HepG2 (cell line): ENCODE measurements at regions not wholly inside any gene's neighbourhood (a gene's known extent, or its start where the extent isn't known, plus 50 kb on each side); places are given as distances from the start of the nearest gene placed in this dataset.

ENCODE experiments used
- ATAC-seq: fragments of 200-7000 bp; cut with Tn5 transposase; 3 replicates; pipeline ENCODE4 v1.9.1; 2020; ENCODE audit warnings: mild to moderate bottlenecking, moderate library complexity
- BruUV-seq: library from RNA; stranded (reverse); fragments of 400-500 nt; replicated peaks from 2 replicates; lab custom pipeline; 2021; lab: Mats Ljungman, UMichigan
- CTCF ChIA-PET: fragments of 300-600 bp; formaldehyde crosslinking; extraction: SDS; loops from one replicate; lab custom pipeline; 2021; ENCODE audit warnings: low total read pairs, inconsistent platforms, low intra/inter-chr PET ratio; lab: Yijun Ruan, JAX
- POLR2A ChIA-PET: fragments of 350-600 bp; sonication (Branson Sonifier 250); formaldehyde crosslinking; loops from one replicate; lab custom pipeline; 2020; ENCODE audit warnings: antibody characterized with exemption, inconsistent platforms; lab: Yijun Ruan, JAX
- DNase-seq: peaks from one replicate; pipeline ENCODE4 v3.0.0-alpha.2; 2015; ENCODE audit warnings: low spot score
- FAIRE-seq: peaks from 3 replicates; lab custom pipeline; 2011; peaks lifted over from hg19 to GRCh38; lab: Jason Lieb, UNC
- H2AFZ ChIP-seq: one replicate; pipeline ENCODE4 v1.6.1; 2011; ENCODE audit warnings: low read length, inconsistent platforms
- H3K27ac ChIP-seq: fragments of 300-600 bp; 3 replicates; pipeline ENCODE4 v1.8.0; 2011; ENCODE audit warnings: mixed run types, mild to moderate bottlenecking, mixed read lengths, low read length, inconsistent platforms; ENCODE audit not compliant: insufficient read depth; ENCODE audit errors: extremely low read length
- H3K27me3 ChIP-seq, 2 experiments: fragments of 200-600 bp in 1 of 2; 2 replicates in 1 of 2; 3 replicates in 1 of 2; pipeline versions ENCODE4 v1.6.0 to v1.8.0; 2011; ENCODE audit warnings: low read length in 2 of 2, mild to moderate bottlenecking in 2 of 2, moderate library complexity in 2 of 2, inconsistent platforms in 1 of 2; ENCODE audit not compliant: insufficient read depth in 2 of 2, control insufficient read depth in 1 of 2
- H3K36me3 ChIP-seq, 2 experiments: fragments of 200-600 bp in 1 of 2; replicated peaks in 1 of 2; 2 replicates in 1 of 2; 3 replicates in 1 of 2; pipeline versions ENCODE4 v1.5.1 to v1.8.0; 2011; ENCODE audit warnings: low read length in 2 of 2, inconsistent platforms in 1 of 2; ENCODE audit not compliant: insufficient read depth in 2 of 2, control insufficient read depth in 1 of 2
- H3K4me1 ChIP-seq: 2 replicates; pipeline ENCODE4 v1.5.1; 2012; ENCODE audit warnings: low read length, inconsistent platforms; ENCODE audit not compliant: insufficient read depth
- H3K4me2 ChIP-seq: 2 replicates; pipeline ENCODE4 v1.6.0; 2011; ENCODE audit warnings: low read depth, low read length, inconsistent platforms
- H3K4me3 ChIP-seq, 3 experiments: fragments of 200-600 bp in 1 of 3; sonication (generic), shearing (Covaris generic) in 1 of 3; replicated peaks in 1 of 3; 2 replicates each; pipeline ENCODE4 v1.5.1; 2011 to 2016; ENCODE audit warnings: low read length in 3 of 3, inconsistent platforms in 2 of 3, low read depth in 2 of 3, mild to moderate bottlenecking in 2 of 3, control low read depth in 1 of 3, mixed read lengths in 1 of 3; ENCODE audit not compliant: insufficient read depth in 1 of 3
- H3K79me2 ChIP-seq: one replicate; pipeline ENCODE4 v1.6.1; 2011; ENCODE audit warnings: low read length, inconsistent platforms; ENCODE audit not compliant: insufficient read depth
- H3K9ac ChIP-seq: 2 replicates; pipeline ENCODE4 v1.6.0; 2011; ENCODE audit warnings: mild to moderate bottlenecking, low read depth, low read length, inconsistent platforms; ENCODE audit not compliant: insufficient read depth
- H3K9me3 ChIP-seq: 2 replicates; pipeline ENCODE4 v1.5.1; 2012; ENCODE audit warnings: mild to moderate bottlenecking, low read length
- H4K20me1 ChIP-seq: 2 replicates; pipeline ENCODE4 v1.6.0; 2011; ENCODE audit warnings: inconsistent platforms, mild to moderate bottlenecking, low read length, moderate library complexity; ENCODE audit not compliant: insufficient read depth
- CEBPG ChIP-seq: IDR thresholded peaks from 2 replicates; pipeline ENCODE4 v1.6.1; 2016
- EHMT2 ChIP-seq: fragments of 200-600 bp; sonication (generic); IDR thresholded peaks from 2 replicates; pipeline ENCODE4 v1.7.0; 2017; ENCODE audit warnings: antibody characterized with exemption, low read depth, low read length, borderline replicate concordance
- FOXA3 ChIP-seq: IDR thresholded peaks from 2 replicates; pipeline ENCODE4 v1.6.1; 2016; ENCODE audit warnings: missing genetic modification reagents, missing compliant biosample characterization
- HNF1A ChIP-seq, 2 experiments: sonication (generic) in 1 of 2; formaldehyde crosslinking in 1 of 2; IDR thresholded peaks; 2 replicates each; pipeline versions ENCODE4 v1.4.0 to v1.6.1; 2016 to 2020; ENCODE audit warnings: borderline replicate concordance in 1 of 2, low read depth in 1 of 2, mild to moderate bottlenecking in 1 of 2, missing genetic modification reagents in 1 of 2
- HNF1B ChIP-seq: sonication (generic); formaldehyde crosslinking; IDR thresholded peaks from 2 replicates; pipeline ENCODE4 v1.5.1; 2020; ENCODE audit warnings: mild to moderate bottlenecking, moderate library complexity, missing genetic modification reagents
- ZNF496 ChIP-seq: sonication (generic); formaldehyde crosslinking; IDR thresholded peaks from 2 replicates; pipeline ENCODE4 v1.8.1; 2023; ENCODE audit warnings: mild to moderate bottlenecking, moderate library complexity, missing genetic modification reagents; ENCODE audit not compliant: insufficient replicate concordance
- WGBS: methylation state at CpG from one replicate; pipeline ENCODE4 v1.1.6; 2017; ENCODE audit warnings: low lambda C conversion rate; 5-methylcytosine and 5-hydroxymethylcytosine counted together
- in situ Hi-C: cut with HindIII; loops from 2 replicates; pipeline ENCODE4 v1.10.0; 2017; ENCODE audit warnings: low pct_unique_long_range_greater_than_20kb; ENCODE audit not compliant: extremely low pct_ligation_motif_present
- intact Hi-C: fragments of 100-400 bp; cut with micrococcal nuclease; formaldehyde crosslinking; loops from one replicate; pipeline ENCODE4 v1.10.0; 2022; ENCODE audit not compliant: unreplicated experiment

- no peak for TF ChIP-seq HNF1A (IDR thresholded peaks at IDR 0.05; ENCODE audit: low read depth)
- no peak for TF ChIP-seq HNF1A (CRISPR knock-in tag; IDR thresholded peaks at IDR 0.05; ENCODE audit: borderline replicate concordance)
- no peak for TF ChIP-seq EHMT2
Measured at GRCh38 chr9:109728686-109729300, 51.2 kb upstream of the PALM2AKAP2 start (continued).

- Histone ChIP-seq H3K4me3 (no peak overlapping the region), H3K4me2 (no peak overlapping the region), H3K9ac (no peak overlapping the region), H4K20me1 (no peaks in the 10 kb centered on the region), H3K27ac (no peak overlapping the region), H3K79me2 (no peaks in the 10 kb centered on the region), H3K36me3 (no peaks in the 10 kb centered on the region), H3K27me3 (no peaks in the 10 kb centered on the region), H3K9me3 (no peaks in the 10 kb centered on the region), H3K4me1 (no peaks in the 10 kb centered on the region), H2AFZ (no peak overlapping the region)
- TF ChIP-seq FOXA3 (CRISPR knock-in tag) (no peak), CEBPG (CRISPR knock-in tag) (no peak), HNF1B (no peak), ZNF496 (CRISPR knock-in tag) (no peak)
- in situ Hi-C loops = no loop called here
- DNase-seq = no peak
- CTCF ChIA-PET = no interaction called here
- no TSS peak for BruUV-seq
- no peak for FAIRE-seq
- ATAC-seq = no peak
- 68% methylated on average over 2 of the region's 2 CpGs for WGBS
- intact Hi-C loops = no loop called here
- POLR2A ChIA-PET = no interaction called here
Measured at GRCh38 chr9:109729513-109729912, 50.5 kb upstream of the PALM2AKAP2 start.
